ENCODE measurements at regions not wholly inside any gene's neighbourhood (a gene's known extent, or its start where the extent isn't known, plus 50 kb on each side); places are given as distances from the start of the nearest gene placed in this dataset.

GRCh38 chr20:63119963-63120807 is 95.7 kb downstream of the YTHDF1 start:
- Histone ChIP-seq H3K4me3 (replicated peaks in 1 of 3; ENCODE audit: insufficient read depth in 1 of 3, low read depth in 1 of 3, low read length in 3 of 3) (no peak overlapping the region), H3K9me3 (replicated peaks; ENCODE audit: control insufficient read depth, insufficient read depth, low read length) (no peaks in the 10 kb centered on the region), H3K79me2 (ENCODE audit: control insufficient read depth, insufficient read depth, low read length) (no peaks in the 10 kb centered on the region), H3K9ac (replicated peaks; ENCODE audit: extremely low read depth, insufficient read depth, low read length) (no peak overlapping the region), H3K4me1 (ENCODE audit: control insufficient read depth, extremely low read depth, insufficient read depth, low read length) (no peaks in the 10 kb centered on the region), H3K27me3 (ENCODE audit: control insufficient read depth in 2 of 2, insufficient read depth in 2 of 2, low read length in 2 of 2) (no peaks in the 10 kb centered on the region), H3K9me1 (replicated peaks; ENCODE audit: control insufficient read depth, extremely low read depth, insufficient read depth, low read length) (no peaks in the 10 kb centered on the region), H3K4me2 (ENCODE audit: insufficient read depth, low read length) (no peak overlapping the region), H3K27ac (ENCODE audit: insufficient read depth, low read depth, low read length) (no peak overlapping the region), H2AFZ (ENCODE audit: low read depth, low read length) (no peak overlapping the region), H4K20me1 (replicated peaks; ENCODE audit: control insufficient read depth, extremely low read depth, insufficient read depth, low read length) (no peaks in the 10 kb centered on the region), H3K36me3 (ENCODE audit: control insufficient read depth in 2 of 2, extremely low read depth in 1 of 2, insufficient read depth in 2 of 2, low read length in 2 of 2) (no peaks in the 10 kb centered on the region)
- BruUV-seq (replicated peaks), result no TSS peak
- DNase-seq (ENCODE audit: low read depth, low spot score), result no peak
- POLR2A ChIA-PET, result no interaction called here
- CTCF ChIA-PET, result no interaction called here
- TF ChIP-seq JUN (IDR thresholded peaks at IDR 0.05; ENCODE audit: borderline replicate concordance, insufficient read depth, insufficient read length, low read depth) (no peak), POLR2A (IDR thresholded peaks at IDR 0.05; ENCODE audit: low read depth, low read length) (no peak)
- intact Hi-C loops (cut with micrococcal nuclease) (no loop called here), dilution Hi-C loops (cut with MboI; ENCODE audit: extremely low pct_ligation_motif_present, low sequenced_read_pairs) (no loop called here)
- no peak for FAIRE-seq

GRCh38 chr20:63119121-63119962 is 96.6 kb downstream of the YTHDF1 start:
- H3K27me3 ChIP-seq (ENCODE audit: control insufficient read depth in 2 of 2, insufficient read depth in 2 of 2, low read length in 2 of 2), result no peaks in the 10 kb centered on the region
- no peaks in the 10 kb centered on the region for H3K9me3 ChIP-seq (replicated peaks; ENCODE audit: control insufficient read depth, insufficient read depth, low read length)
- DNase-seq (ENCODE audit: low read depth, low spot score) (no peak), FAIRE-seq (no peak)
- H3K4me3 ChIP-seq (replicated peaks in 1 of 3; ENCODE audit: insufficient read depth in 1 of 3, low read depth in 1 of 3, low read length in 3 of 3), result no peak overlapping the region
- POLR2A ChIA-PET, result no interaction called here
- no peaks in the 10 kb centered on the region for H4K20me1 ChIP-seq (replicated peaks; ENCODE audit: control insufficient read depth, extremely low read depth, insufficient read depth, low read length)
- TF ChIP-seq JUN (IDR thresholded peaks at IDR 0.05; ENCODE audit: borderline replicate concordance, insufficient read depth, insufficient read length, low read depth), result no peak
- no peak for TF ChIP-seq MAX (IDR thresholded peaks at IDR 0.05; ENCODE audit: insufficient read depth, insufficient read length)
- no peak for TF ChIP-seq POLR2A (IDR thresholded peaks at IDR 0.05; ENCODE audit: low read depth, low read length)
- TF ChIP-seq EZH2 (IDR thresholded peaks at IDR 0.05; ENCODE audit: borderline replicate concordance, low read depth, low read length, severe bottlenecking), result no peak
- no peak for TF ChIP-seq GATA2 (IDR thresholded peaks at IDR 0.05; ENCODE audit: insufficient read depth, insufficient read length, low read depth, low read length)
- no peak for TF ChIP-seq MYC (IDR thresholded peaks at IDR 0.05; ENCODE audit: low read depth, low read length)
- TF ChIP-seq POLR2AphosphoS5 (IDR thresholded peaks at IDR 0.05; ENCODE audit: insufficient read depth, low read depth, low read length), result no peak
- H3K4me2 ChIP-seq (ENCODE audit: insufficient read depth, low read length), result no peak overlapping the region
- H3K27ac ChIP-seq (ENCODE audit: insufficient read depth, low read depth, low read length), result no peak overlapping the region
- H2AFZ ChIP-seq (ENCODE audit: low read depth, low read length), result no peak overlapping the region
- dilution Hi-C loops (cut with MboI; ENCODE audit: extremely low pct_ligation_motif_present, low sequenced_read_pairs), result no loop called here
- H3K79me2 ChIP-seq (ENCODE audit: control insufficient read depth, insufficient read depth, low read length), result no peaks in the 10 kb centered on the region
- no TSS peak for BruUV-seq (replicated peaks)
- no peaks in the 10 kb centered on the region for H3K9me1 ChIP-seq (replicated peaks; ENCODE audit: control insufficient read depth, extremely low read depth, insufficient read depth, low read length)
- no peaks in the 10 kb centered on the region for H3K36me3 ChIP-seq (ENCODE audit: control insufficient read depth in 2 of 2, extremely low read depth in 1 of 2, insufficient read depth in 2 of 2, low read length in 2 of 2)
- H3K9ac ChIP-seq (replicated peaks; ENCODE audit: extremely low read depth, insufficient read depth, low read length), result no peak overlapping the region
- intact Hi-C loops (cut with micrococcal nuclease), result no loop called here
- CTCF ChIA-PET, result no interaction called here
- H3K4me1 ChIP-seq (ENCODE audit: control insufficient read depth, extremely low read depth, insufficient read depth, low read length), result no peaks in the 10 kb centered on the region
